Activated T-helper 1 cell treated with anti-CD3 and anti-CD28 coated beads, Interleukin-2, amount 50 U/mL, for 16 hours (primary cell): ENCODE measurements at regions not wholly inside any gene's neighbourhood (a gene's known extent, or its start where the extent isn't known, plus 50 kb on each side); places are given as distances from the start of the nearest gene placed in this dataset.
"Not testable (repeated sequence)": the region's sequence is repeated elsewhere in the genome, so short reads cannot be mapped to it uniquely, and the experiment has no call there.

Experiments used
- DNase-seq, 2 donors: peaks; one replicate each; pipeline ENCODE4 v3.0.0-alpha.2; 2020; ENCODE audit warnings: low read depth in 1 of 2, low spot score in 1 of 2

DNA sequence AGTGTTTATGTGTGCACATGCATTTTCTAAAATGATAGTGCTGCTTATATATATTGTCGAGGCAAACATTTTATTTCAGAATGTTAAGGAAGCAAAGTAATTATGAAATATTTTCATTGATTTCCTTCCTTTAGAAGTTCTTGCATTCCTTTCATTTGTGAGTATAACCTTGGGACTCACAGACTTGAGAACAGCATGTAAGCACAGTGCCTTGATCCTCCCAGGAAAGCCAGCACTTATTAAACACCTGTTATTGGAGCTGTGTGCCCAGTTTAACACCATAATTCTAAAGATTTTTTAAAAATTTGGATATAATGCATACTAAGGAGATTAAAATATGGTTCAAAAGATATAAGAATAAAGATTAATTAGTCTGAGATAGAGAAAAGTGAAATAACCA lies 554.4 kb upstream of the FAM98A start:
- DNase-seq = no peak

DNA sequence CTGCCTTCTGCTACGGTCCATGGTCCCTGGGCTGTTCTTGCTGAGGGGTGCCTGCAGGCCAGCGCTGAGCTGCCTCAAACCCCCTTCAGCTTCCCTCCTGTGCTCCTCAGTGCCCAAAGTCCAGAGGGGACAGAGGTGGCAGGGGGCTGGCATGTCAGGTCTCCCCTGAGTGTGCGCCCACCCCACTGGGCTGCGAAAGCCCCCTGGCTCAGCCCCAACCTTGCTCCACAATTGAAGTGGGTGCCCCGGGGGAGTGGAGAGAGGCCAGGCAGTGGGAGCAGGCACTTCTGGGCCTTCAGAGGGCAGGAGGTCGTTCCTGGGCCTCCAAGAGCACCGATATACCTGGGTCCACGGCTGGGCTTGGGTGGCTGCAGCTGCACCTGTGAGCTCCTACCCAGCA lies 548.7 kb upstream of the FAM98A start:
- no peak for DNase-seq

DNA sequence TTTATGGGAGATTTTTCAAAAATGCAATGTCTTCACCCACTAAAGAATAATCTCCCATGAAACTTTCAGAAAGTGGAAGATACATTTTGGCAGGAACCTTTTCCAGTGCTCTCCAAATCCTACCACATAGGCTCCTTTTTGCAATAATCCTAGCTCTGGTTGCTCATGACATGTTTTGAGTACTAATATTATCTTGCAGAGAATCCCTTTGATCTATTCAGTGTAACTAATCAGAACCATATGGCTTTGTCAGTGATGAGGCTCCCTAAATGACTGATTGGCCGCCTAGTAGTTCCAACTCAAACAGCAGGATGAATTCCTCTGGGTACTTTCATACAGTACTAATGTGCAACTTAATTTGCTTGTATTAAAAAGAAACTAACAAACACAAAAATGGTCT lies 544.0 kb upstream of the FAM98A start:
- no peak for DNase-seq

DNA sequence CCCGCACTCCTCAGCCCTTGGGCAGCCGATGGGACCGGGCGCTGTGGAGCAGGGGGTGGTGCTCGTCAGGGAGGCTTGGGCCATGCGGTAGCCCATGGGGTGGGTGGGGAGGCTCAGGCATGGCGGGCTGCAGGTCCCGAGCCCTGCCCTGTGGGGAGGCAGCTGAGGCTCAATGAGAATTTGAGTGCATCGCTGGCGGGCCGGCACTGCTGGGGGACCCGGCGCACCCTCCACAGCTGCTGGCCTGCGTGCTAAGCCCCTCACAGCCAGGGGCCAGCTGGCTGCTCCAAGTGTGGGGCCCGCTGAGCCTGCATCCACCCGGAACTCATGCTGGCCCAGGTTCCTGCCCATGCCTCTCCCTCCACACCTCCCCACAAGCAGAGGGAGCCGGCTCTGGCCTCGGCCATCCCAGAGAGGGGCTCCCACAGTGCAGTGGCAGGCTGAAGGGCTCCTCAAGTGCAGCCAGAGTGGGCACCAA lies 543.5 kb upstream of the FAM98A start:
- DNase-seq = not testable (repeated sequence)

DNA sequence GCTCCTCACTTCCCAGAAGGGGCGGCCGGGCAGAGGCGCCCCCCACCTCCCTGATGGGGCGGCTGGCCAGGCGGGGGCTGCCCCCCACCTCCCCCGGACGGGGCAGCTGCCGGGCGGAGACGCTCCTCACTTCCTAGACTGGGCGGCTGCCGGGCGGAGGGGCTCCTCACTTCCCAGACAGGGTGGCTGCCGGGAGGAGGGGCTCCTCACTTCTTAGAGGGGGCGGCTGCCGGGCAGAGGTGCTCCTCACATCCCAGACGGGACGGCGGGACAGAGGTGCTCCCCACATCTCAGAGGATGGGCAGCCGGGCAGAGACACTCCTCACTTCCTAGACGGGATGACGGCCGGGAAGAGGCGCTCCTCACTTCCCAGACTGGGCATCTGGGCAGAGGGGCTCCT lies 534.0 kb upstream of the FAM98A start:
- not testable (repeated sequence) for DNase-seq

DNA sequence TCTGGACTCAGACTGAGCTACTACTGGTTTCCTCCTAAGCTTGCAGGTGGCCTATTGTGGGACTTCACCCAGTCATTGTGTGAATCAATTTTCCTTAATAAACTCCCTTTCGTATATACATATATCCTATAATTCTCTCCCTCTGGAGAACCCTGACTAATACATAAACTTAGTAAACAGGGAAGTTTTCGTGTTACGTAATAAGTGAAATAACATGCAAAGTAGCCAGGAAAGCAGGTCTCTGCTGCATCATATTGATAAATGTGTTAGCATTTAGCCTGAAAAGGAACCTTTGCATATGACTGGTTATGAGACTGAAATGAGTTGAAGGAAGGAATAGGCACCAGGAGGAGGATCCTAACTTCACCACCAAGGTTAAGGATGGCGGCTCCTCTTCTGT lies 527.2 kb upstream of the FAM98A start:
- DNase-seq = no peak

DNA sequence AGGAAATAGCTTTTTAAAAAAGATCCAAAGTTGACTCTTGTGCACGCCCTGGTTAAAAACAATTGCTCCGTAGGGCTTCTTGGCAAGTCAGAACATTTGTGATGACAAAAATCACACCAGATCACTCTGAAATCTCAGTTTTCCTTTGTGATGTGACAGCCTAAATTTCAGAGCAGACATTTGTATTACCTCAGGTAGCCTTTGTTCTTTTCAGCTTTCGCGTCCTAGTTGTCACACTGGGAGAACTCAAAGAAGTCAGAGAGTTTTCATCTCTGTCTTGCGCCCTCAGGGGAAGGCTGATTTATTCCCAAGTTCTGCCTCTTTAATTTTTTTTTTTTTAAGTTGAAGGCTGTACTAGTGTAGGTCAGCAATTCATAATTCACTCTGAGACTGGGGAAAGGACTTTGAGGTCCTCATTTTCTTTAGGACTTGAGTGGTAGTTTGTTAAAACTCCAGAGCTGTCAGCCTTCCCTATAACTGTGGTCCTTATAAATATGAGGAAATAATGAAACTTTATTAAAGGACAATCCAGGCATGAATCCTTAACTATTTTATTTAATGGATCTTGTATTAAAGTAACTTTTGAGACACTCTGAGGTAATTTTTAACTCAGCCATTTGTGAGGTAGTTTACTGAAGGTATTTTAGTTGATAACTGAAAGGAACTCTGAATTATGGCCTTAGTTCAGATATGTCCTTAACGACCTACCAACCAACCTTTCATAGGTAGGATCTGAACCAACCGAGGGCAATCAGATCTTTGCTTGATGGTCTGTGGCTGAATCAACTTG lies 525.1 kb upstream of the FAM98A start:
- DNase-seq = no peak

DNA sequence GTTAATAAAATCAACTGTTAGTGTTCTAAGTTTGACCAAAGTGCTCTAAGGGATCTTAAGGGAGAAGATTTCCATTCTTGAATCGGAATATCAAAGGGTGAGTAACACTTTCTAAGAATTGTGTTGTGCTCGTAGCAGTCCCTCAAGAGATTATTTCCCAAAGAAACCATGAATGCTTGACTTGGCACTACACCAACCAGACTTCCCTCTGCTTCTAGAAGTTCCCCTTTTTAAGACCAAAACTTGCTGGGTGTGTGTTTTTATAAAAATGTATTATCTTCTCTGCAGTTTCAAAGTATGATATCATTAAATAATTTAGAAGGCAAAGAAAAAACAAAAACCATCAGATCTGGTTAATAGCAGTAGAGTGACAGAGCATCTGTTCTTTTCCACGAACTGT lies 522.0 kb upstream of the FAM98A start:
- DNase-seq = no peak

DNA sequence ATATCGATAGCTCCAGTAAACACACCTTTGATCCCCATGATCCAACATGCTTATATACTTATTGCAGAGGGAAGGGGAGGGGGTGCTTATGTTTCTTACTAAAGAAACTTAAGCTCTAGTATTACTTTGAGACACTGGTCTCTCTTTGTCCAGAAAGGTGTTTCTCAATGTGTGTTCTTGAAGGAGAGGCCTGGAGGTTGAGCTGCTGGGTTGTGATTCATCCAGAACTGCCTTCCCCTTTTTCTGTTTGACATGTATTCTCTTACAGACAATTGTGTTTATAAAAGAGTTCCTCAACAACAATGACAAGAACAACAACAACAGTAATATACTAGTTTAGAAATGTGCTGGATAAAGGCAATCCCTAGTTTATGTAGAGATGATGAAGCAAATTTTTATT lies 516.0 kb upstream of the FAM98A start:
- no peak for DNase-seq

DNA sequence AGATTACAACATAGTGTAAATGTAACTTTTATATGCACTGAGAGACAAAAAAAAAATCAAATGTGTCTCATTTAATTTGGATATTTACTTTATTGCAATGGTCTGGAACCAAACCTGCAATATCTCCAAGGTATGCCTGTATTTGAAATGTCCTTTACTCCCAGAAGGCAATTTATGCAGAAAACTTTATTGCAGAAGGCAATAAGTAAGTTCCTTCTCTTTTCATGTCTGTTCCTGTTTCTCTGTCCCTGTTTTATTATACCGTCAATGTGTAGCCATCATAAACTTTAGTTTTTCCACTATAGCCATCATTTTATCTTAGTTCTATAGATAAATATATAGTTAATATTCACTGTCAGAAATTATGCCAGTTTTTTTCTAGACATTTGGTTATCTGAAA lies 513.1 kb upstream of the FAM98A start:
- DNase-seq = no peak

DNA sequence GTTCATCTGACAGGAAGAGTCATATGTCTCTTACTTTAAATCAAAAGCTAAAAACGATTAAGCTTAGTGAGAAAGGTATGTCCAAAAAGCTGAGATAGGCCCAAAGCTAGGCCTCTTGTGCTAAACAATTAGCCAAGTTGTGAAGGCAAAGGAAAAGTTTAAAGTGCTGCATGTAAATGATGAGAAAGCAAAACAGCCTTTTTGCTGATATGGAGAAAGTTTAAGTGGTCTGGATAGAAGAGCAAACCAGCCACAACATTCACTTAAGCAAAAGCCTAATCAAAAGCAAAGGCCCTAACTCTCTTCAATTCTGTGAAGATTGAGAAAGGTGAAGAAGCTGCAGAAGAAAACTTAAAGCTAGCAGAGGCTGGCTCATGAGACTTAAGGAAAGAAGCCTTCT lies 511.3 kb upstream of the FAM98A start:
- DNase-seq = no peak

DNA sequence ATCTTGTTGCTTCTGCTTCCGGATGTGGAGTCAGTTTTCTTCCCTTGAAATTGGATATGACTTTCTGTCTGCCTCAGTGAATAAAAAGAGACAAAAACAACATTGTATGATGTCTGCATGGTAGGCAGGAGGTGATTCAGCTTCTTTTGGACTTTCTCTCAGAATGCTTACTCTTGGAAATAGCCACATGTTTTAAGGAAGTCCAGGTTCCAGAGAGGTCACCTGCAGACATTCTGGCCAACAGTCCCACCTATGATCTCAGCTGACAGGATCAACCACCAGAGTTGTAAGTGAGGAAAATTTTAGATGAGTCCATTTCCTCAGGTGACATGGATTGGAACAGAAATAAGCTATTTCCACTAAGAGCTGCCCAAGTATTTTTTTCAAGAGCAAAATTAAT lies 508.7 kb upstream of the FAM98A start:
- no peak for DNase-seq

DNA sequence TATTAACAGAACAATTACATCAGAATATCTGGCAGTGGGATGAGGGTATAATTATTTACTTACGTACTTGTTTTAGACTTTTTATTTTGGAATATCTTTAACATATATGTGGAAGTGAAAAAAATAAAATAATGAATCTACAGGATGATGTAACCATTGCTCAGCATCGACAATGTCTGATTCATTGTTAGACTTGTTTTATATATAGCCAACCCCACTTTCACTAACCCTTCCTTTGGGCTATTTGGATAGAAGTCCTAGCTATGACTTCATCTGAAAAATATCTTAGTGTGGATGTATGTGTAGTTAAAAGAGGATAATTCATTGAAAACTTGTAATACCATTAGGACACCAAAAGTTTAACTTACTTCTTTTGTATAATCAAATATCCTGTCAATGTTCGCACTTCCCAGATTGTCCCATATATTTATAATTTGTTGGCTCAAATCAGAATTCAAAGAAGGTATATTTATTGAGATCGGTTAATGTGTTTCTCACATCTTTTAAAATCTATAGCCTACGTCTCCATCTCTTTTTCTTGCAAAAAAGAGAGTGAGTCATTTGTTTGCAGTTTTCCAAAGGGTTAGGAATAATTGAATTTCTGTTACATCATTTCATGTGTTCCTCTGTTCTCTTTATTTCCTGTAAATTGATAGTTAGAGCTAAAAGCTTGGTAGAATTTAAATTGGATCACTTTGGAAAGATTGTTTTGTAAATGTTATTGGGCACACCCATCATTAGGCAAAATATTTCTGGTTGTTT lies 506.1 kb upstream of the FAM98A start:
- no peak for DNase-seq

DNA sequence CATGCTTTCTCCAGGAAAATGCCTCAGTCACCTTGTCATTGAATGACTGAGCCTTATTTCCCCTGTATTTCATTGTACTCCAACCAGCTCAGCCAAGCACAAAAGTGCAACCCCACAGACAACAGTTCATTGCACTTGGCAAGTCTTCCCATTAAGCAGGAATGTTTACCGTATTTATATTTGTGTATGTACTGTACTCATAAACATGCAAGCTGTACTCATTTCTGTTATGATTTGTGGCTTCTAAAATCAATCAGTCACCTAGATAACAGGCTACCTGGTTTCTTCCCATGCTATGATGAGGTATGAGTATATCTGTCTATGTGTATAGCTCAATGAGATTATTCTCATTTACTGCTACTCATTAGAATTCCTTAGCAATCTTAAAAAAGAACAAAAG lies 505.5 kb upstream of the FAM98A start:
- DNase-seq = no peak

DNA sequence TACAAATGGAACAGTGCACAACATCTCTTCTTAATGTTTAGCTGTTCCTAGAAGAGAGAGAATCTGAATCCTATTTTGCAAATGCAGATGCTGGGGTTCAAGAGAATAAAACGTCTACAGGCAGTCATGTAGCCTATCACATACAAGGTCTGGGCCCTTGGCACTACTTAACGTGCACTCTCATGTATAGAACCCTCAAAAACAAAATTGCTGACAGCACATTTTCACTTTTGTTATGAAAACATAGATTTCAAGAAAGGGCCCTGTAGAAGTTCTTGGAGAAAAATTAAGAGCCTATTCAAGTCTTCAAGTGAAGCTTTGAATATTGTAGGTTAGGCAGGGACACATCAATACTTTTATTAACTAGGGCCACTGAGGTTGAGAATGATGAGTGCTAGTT lies 504.3 kb upstream of the FAM98A start:
- DNase-seq = no peak

DNA sequence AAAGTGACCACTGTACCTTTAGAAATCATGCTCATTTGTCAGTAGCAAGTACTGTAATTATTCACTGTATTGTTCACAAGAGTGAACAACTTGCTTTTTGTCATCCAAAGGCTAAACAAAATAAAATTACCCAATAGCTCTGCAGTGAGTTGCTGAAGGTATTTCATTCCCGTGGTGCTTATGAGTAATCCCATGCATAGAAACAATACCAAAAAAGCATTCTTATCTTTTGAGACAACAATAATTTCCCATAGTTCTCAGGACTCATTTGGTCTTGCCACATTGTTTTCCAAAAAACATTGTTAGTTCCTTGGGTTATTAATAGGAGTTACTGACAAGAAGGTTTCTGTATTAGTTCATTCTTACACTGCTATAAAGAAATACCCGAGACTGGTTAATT lies 503.2 kb upstream of the FAM98A start:
- no peak for DNase-seq

DNA sequence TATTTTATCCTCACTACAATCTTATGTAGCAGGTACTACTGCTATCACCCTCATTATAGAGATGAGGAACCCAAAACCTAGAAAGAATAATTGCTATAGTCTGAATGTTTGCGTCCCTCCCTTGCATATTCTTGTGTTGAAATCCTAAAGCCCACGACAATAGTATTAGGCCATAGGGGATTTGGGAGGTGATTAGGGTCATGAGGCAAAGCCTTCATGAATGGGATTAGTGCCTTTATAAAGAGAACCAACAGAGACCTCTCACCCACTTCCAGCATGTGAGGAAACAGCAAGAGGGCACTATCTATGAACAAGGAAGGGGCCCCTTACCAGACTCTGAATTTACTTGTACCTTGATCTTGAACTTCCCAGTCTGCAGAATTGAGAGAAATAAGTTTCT lies 500.3 kb upstream of the FAM98A start:
- DNase-seq = no peak

DNA sequence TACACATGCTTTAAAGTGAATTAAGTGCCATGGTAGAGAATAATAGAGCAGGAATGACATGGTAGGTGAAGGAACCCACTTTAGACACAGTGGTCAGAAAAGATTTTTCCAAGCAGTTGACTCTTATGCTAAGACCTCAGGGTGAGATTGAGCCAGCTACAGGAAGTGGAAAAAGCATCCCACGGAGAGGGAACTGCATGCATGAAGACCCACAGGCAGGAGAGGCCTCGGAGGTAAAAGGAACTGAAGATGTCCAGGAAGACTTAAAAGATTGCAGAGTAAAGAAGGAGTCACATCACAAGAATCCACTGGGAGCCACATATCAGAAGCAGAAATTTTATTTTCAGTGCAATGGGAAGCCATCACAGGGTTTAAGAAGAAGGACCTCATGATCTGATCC lies 499.2 kb upstream of the FAM98A start:
- no peak for DNase-seq

DNA sequence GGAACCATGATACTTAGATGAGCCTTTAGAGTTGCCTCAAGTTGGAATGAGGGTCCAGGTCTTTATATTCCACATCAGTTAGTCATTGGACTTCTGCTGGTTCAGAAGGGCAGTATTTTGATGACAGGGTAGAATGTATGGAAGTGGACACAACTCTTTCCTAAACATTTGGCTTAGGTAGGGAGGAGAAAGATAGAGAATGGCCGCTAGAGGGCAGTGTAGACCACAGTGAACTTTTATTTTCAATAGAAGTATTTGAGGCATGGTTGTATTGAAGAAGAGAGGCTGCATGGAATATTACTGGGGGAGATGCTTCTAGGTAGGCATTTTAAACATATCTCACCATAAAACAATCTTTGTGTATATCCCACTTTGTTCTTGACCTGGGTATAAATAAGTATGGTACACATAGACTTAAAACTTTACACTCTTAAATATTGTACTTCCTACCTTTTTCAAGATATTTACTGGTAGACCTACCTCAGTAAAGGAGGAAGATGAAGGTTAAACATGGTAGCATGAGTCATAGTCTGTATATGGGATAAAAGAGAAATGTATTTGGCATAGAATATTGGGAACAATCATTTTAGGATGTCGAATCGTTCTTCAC lies 497.6 kb upstream of the FAM98A start:
- no peak for DNase-seq

DNA sequence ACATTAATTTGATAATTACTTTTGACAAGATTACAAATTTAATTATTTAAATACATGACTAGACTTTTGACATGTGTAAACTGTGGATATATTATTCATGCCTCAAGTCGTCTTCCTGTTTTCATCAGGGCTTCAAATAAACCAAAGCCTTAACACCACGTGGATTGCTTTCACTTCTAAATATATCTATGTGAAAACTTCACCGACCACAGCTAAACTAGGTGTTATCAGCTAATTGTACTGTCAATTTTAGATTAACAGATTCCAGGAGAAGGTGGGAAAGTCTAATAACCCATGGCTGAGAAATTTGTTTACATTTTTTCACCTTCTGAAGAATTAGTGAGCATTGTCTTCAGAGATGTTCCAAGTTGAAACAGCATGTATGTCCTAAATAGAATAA lies 494.7 kb upstream of the FAM98A start:
- DNase-seq = no peak

DNA sequence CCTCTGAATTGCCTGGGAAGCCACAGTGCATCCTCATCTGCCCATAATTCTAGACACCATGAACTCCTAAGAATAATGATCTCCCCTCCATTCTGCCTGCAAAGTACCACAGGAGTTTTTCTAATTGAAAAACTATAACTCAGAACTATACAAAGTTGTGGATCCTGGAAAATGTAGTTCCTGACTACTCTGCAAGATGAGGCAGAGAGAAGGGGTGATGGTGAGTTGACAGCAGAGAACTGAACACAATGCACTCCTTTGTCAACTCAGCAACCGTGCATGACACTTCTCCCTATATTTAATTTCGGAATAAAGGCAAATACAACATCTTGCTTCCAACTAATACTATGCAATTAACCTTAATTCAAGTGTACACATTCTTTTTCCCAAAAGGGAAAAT lies 471.1 kb upstream of the FAM98A start:
- no peak for DNase-seq

DNA sequence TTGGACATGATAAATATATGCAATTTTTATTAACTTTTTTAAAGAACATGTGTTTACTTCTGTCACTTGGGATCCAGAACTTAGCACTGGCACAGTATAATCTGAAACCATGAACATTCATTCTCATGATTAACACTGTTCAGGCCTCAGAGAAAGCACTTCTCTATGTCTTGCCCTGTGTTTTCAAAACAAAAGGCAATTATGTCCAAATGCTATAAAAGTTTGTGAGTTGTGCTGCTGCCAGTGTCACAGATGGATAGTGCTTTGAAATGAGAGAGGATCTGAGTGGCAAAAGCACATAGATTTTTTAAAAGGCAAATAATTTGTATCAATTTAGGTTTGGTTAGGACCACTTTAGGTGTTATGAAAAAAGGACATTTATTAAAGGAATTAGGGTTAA lies 470.5 kb upstream of the FAM98A start:
- DNase-seq = no peak
